GM04503 (cell line): ENCODE measurements at regions not wholly inside any gene's neighbourhood (a gene's known extent, or its start where the extent isn't known, plus 50 kb on each side); places are given as distances from the start of the nearest gene placed in this dataset.

ENCODE experiments used
- DNase-seq: peaks from one replicate; pipeline ENCODE4 v3.0.0-alpha.2; 2012; ENCODE audit warnings: low read depth

GRCh38 chr4:3831529-3832150 lies 65.5 kb downstream of the ADRA2C start:
- DNase-seq, result no peak

- DNase-seq, result no peak
These were observed 66.5 kb downstream of the ADRA2C start for GRCh38 chr4:3832536-3833220.

- no peak for DNase-seq
These were observed 67.3 kb downstream of the ADRA2C start for GRCh38 chr4:3833326-3833989.

- DNase-seq, result no peak
These were observed 68.0 kb downstream of the ADRA2C start for GRCh38 chr4:3834186-3834662.

GRCh38 chr4:3834663-3835521 lies 68.7 kb downstream of the ADRA2C start:
- no peak for DNase-seq

- DNase-seq, result no peak
These were observed 69.6 kb downstream of the ADRA2C start for GRCh38 chr4:3835527-3836405.

GRCh38 chr4:3836406-3836755 lies 70.2 kb downstream of the ADRA2C start:
- DNase-seq, result no peak

- no peak for DNase-seq
These were observed 70.8 kb downstream of the ADRA2C start for GRCh38 chr4:3836756-3837601.

- no peak for DNase-seq
These were observed 72.5 kb downstream of the ADRA2C start for GRCh38 chr4:3838437-3839380.

- DNase-seq, result no peak
These were observed 79.0 kb downstream of the ADRA2C start for GRCh38 chr4:3845094-3845743.

GRCh38 chr4:3845744-3846429 lies 79.7 kb downstream of the ADRA2C start:
- no peak for DNase-seq

- DNase-seq, result no peak
These were observed 81.2 kb downstream of the ADRA2C start for GRCh38 chr4:3847211-3847940.

GRCh38 chr4:3848323-3848722 lies 82.1 kb downstream of the ADRA2C start:
- DNase-seq, result no peak

- DNase-seq, result no peak
These were observed 83.0 kb downstream of the ADRA2C start for GRCh38 chr4:3849140-3849539.

GRCh38 chr4:3850128-3850527 lies 83.9 kb downstream of the ADRA2C start:
- DNase-seq, result no peak

- DNase-seq, result peak; percentile 20
These were observed 85.0 kb downstream of the ADRA2C start for GRCh38 chr4:3851211-3851610.

- no peak for DNase-seq
These were observed 85.7 kb downstream of the ADRA2C start for GRCh38 chr4:3851881-3852280.
